HL-60 (cell line): ENCODE measurements at regions not wholly inside any gene's neighbourhood (a gene's known extent, or its start where the extent isn't known, plus 50 kb on each side); places are given as distances from the start of the nearest gene placed in this dataset.

Experiments
- CTCF ChIP-seq: IDR thresholded peaks from one replicate; pipeline ENCODE4 v1.5.1; 2011; ENCODE audit warnings: low read length, control low read depth, inconsistent platforms; ENCODE audit not compliant: insufficient read depth
- GABPA ChIP-seq: IDR thresholded peaks from 2 replicates; pipeline ENCODE4 v1.6.1; 2012; ENCODE audit warnings: low read depth

GRCh38 chr1:4549930-4550329, 104.5 kb upstream of the AJAP1 start:
- TF ChIP-seq CTCF: no peak
- no peak for TF ChIP-seq GABPA
